ENCODE measurements at regions not wholly inside any gene's neighbourhood (a gene's known extent, or its start where the extent isn't known, plus 50 kb on each side); places are given as distances from the start of the nearest gene placed in this dataset.

DNA sequence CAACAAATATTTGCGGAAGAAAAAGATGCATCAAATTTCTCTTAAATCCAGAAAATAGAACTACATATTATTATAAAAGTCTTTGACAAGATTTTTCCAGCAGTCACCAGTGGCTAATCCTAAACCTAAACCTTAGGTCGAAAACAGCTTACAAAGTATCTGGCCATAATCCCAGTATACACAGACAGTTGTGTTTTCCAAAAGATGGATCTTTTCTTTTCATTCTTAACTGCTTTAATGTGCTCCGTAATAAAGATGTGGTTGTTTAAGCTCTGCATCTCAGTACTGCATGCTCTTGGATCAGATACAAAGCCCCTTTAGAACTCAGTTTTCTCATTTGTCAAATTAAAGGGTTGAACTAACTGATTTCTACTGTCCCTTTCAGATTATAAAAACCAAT lies 247.8 kb downstream of the TXNL1 start:
- Histone ChIP-seq H3K4me1 (ENCODE audit: low read depth) (no peaks in the 10 kb centered on the region), H3K36me3 (ENCODE audit: low read depth) (no peaks in the 10 kb centered on the region), H3K4me3 (no peak overlapping the region), H3K9me3 (no peaks in the 10 kb centered on the region)
- intact Hi-C loops (cut with DNase I, micrococcal nuclease), result no loop called here
- ATAC-seq (no peak), DNase-seq (no peak)
- TF ChIP-seq, protein P1, sequence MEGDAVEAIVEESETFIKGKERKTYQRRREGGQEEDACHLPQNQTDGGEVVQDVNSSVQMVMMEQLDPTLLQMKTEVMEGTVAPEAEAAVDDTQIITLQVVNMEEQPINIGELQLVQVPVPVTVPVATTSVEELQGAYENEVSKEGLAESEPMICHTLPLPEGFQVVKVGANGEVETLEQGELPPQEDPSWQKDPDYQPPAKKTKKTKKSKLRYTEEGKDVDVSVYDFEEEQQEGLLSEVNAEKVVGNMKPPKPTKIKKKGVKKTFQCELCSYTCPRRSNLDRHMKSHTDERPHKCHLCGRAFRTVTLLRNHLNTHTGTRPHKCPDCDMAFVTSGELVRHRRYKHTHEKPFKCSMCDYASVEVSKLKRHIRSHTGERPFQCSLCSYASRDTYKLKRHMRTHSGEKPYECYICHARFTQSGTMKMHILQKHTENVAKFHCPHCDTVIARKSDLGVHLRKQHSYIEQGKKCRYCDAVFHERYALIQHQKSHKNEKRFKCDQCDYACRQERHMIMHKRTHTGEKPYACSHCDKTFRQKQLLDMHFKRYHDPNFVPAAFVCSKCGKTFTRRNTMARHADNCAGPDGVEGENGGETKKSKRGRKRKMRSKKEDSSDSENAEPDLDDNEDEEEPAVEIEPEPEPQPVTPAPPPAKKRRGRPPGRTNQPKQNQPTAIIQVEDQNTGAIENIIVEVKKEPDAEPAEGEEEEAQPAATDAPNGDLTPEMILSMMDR (IDR thresholded peaks at IDR 0.05), result no peak

DNA sequence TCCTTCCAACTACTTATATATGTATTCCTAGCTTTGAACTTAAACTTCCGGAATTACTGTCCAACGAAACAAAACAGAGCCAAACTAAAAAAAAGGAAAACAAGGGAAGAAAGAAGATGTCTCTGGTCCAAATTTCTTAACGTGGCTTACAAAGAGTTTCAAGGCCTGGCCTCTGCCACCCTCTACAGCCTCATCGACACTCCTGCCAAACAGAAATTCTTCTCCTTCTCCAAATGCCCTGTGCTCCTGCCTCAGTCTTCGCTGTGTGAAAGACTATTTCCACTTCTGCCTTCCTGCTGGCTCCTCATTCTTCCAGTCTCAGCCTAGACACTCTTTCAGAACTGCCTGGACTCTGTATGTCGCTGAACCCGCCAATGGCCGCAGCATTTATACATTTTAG lies 249.2 kb downstream of the TXNL1 start:
- intact Hi-C loops (cut with DNase I, micrococcal nuclease), result no loop called here
- Histone ChIP-seq H3K9me3 (no peaks in the 10 kb centered on the region), H3K36me3 (ENCODE audit: low read depth) (no peaks in the 10 kb centered on the region), H3K4me1 (ENCODE audit: low read depth) (no peaks in the 10 kb centered on the region), H3K4me3 (no peak overlapping the region)
- TF ChIP-seq, protein P1 (IDR thresholded peaks at IDR 0.05), result no peak
- DNase-seq (no peak), ATAC-seq (no peak)

DNA sequence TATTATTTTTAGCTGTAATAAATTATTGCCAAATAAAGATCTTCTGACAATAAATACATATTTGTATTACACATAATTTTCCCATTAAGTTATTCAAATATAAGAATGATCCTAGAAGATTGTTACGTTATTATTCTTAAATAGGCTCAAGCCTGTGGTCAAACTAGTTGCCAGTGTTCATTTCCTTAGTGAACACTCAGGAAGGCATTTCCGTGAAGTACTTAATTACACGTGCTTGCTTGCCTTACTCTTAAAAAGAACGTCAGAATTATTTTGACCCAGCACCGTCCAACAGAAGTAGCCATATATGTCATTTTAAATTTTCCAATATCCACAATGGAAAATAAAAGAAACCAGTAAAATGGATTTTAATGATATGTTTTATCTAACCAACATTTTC lies 249.8 kb downstream of the TXNL1 start:
- H3K4me3 ChIP-seq, result no peak overlapping the region
- no peak for ATAC-seq
- H3K36me3 ChIP-seq (ENCODE audit: low read depth), result no peaks in the 10 kb centered on the region
- no peaks in the 10 kb centered on the region for H3K4me1 ChIP-seq (ENCODE audit: low read depth)
- no peak for DNase-seq
- intact Hi-C loops (cut with DNase I, micrococcal nuclease), result no loop called here
- H3K9me3 ChIP-seq, result no peaks in the 10 kb centered on the region
- TF ChIP-seq, protein P1 (IDR thresholded peaks at IDR 0.05), result no peak

DNA sequence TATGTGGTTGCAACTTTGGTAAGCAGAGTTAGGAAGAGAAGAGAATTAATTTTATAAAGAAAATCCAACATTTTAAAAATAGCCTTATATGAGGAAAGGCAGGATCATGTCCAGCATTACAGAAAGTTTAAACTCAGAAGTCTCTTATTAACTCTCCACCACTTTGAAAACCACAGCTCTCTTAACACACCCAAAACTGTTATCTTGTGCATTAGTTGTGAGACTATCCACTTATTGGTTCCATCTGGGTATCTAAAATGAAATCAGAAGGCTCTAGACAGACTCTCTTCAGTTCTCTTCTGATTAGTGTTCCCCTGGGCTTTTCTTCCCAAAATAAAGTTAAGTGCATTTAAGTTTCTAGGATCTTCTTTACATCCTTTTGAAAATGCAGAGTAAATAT lies 251.5 kb downstream of the TXNL1 start:
- Histone ChIP-seq H3K4me3 (no peak overlapping the region), H3K4me1 (ENCODE audit: low read depth) (no peaks in the 10 kb centered on the region), H3K36me3 (ENCODE audit: low read depth) (no peaks in the 10 kb centered on the region), H3K9me3 (no peaks in the 10 kb centered on the region)
- ATAC-seq (no peak), DNase-seq (no peak)
- intact Hi-C loops (cut with DNase I, micrococcal nuclease), result no loop called here
- TF ChIP-seq, protein P1 (IDR thresholded peaks at IDR 0.05), result no peak

DNA sequence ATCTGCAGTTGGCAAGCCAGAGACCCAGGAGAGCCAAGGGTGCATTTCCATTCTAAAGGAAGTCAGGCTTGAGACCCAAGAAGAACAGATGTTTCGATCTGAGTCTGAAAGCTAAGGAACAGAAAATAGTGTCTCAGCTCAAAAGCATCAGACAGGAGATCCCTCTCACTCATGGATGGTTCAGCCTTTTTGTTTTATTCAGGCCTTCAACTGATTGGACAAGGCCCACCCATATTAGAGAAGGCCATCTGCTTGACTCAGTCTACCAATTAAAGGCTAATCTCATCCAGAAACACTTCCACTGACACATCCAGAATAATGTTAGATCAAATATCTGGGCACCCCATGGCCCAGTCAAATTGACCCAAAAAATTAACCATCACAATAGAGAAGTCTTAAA lies 255.0 kb downstream of the TXNL1 start:
- ATAC-seq (no peak), DNase-seq (no peak)
- Histone ChIP-seq H3K4me1 (ENCODE audit: low read depth) (no peaks in the 10 kb centered on the region), H3K4me3 (no peak overlapping the region), H3K36me3 (ENCODE audit: low read depth) (no peaks in the 10 kb centered on the region), H3K9me3 (no peaks in the 10 kb centered on the region)
- TF ChIP-seq, protein P1 (IDR thresholded peaks at IDR 0.05), result no peak
- intact Hi-C loops (cut with DNase I, micrococcal nuclease), result no loop called here

DNA sequence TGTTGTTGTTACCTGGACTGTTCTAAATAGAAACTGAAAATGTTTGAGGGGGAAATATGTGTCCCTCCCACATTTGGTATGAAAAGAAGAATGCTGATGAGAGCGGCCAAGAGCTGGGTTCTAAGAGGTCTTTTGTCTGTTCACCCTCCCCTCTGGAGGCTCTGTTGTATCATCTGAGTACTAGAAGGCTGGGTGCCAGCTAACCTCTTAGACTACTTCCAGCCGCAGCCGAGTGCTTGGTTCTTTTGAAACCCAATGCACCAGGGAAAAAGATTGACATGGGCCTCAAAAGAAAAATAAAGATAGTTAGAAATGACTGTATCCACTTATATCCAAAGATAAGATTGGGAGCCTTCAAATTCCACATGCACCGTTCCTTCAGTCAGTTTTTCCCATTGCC lies 255.9 kb downstream of the TXNL1 start:
- Histone ChIP-seq H3K4me1 (ENCODE audit: low read depth) (no peaks in the 10 kb centered on the region), H3K9me3 (no peaks in the 10 kb centered on the region), H3K4me3 (no peak overlapping the region), H3K36me3 (ENCODE audit: low read depth) (no peaks in the 10 kb centered on the region)
- TF ChIP-seq, protein P1 (IDR thresholded peaks at IDR 0.05), result no peak
- intact Hi-C loops (cut with DNase I, micrococcal nuclease), result no loop called here
- DNase-seq (no peak), ATAC-seq (no peak)

Measured in mucosa of descending colon (tissue), 3 donors.